Right cardiac atrium (tissue), 5 donors: ENCODE measurements at regions not wholly inside any gene's neighbourhood (a gene's known extent, or its start where the extent isn't known, plus 50 kb on each side); places are given as distances from the start of the nearest gene placed in this dataset.

ENCODE experiments used
- ATAC-seq, 2 donors: fragments of 200-7000 bp; cut with Tn5 transposase; one replicate each; pipeline versions ENCODE4 v1.8.0 to v1.9.1; 2020; ENCODE audit warnings: moderate library complexity in 2 of 2, mild to moderate bottlenecking in 1 of 2
- DNase-seq, 3 donors: peaks; one replicate each; pipeline ENCODE4 v3.0.0-alpha.2; 2020
- H3K27ac ChIP-seq: one replicate; pipeline ENCODE4 v1.5.1; 2013; ENCODE audit warnings: mild to moderate bottlenecking, low read length, control low read depth, moderate library complexity
- H3K27me3 ChIP-seq: one replicate; pipeline ENCODE4 v1.6.1; 2013; ENCODE audit not compliant: control insufficient read depth, insufficient read depth
- H3K4me1 ChIP-seq: one replicate; pipeline ENCODE4 v1.6.1; 2013; ENCODE audit warnings: low read length; ENCODE audit not compliant: control insufficient read depth, insufficient read depth
- H3K4me3 ChIP-seq: one replicate; pipeline ENCODE4 v1.5.1; 2013; ENCODE audit warnings: low read length, control low read depth
- H3K9me3 ChIP-seq: one replicate; pipeline ENCODE4 v1.6.1; 2013; ENCODE audit warnings: low read length; ENCODE audit not compliant: control insufficient read depth
- WGBS: extraction: QIAGEN DNeasy Blood & Tissue Kit; methylation state at CpG from one replicate; pipeline ENCODE4 v1.1.7; 2013; 5-methylcytosine and 5-hydroxymethylcytosine counted together
- intact Hi-C, 4 donors: fragments of 100-400 bp; cut with DNase I; formaldehyde crosslinking; loops; one replicate each; pipeline versions ENCODE4 v1.11.0 to v1.14.0; 2022 to 2023
- donor health status: healthy with polysubstance abuse.
- donor health status: DM: no; HTN: yes; CAD: no.
- donor health status: DM: no; HTN: no; CAD: no.
- donor health status: DM: no; HTN: yes; CAD: no; lungs with severe emphysema.
- donor health status: DM: yes; HTN: yes; CAD: no.

GRCh38 chr2:138838851-138839620, 58.8 kb upstream of the NXPH2 start:
- 59% methylated on average over 6 of the region's 6 CpGs for WGBS

GRCh38 chr2:138831691-138832090, 51.5 kb upstream of the NXPH2 start:
- no peak for DNase-seq
- intact Hi-C loops = no loop called here
- no peak overlapping the region for H3K4me3 ChIP-seq
- no peak for ATAC-seq
- no peak overlapping the region for H3K27ac ChIP-seq
- H3K9me3 ChIP-seq = no peaks in the 10 kb centered on the region
- WGBS = 72% methylated on average over 1 of the region's 1 CpG
- H3K4me1 ChIP-seq = no peaks in the 10 kb centered on the region
- no peaks in the 10 kb centered on the region for H3K27me3 ChIP-seq

More at GRCh38 chr2:138838851-138839620, 58.8 kb upstream of the NXPH2 start:
- Histone ChIP-seq H3K4me1 (no peaks in the 10 kb centered on the region), H3K9me3 (no peaks in the 10 kb centered on the region), H3K27me3 (no peaks in the 10 kb centered on the region), H3K4me3 (no peak overlapping the region), H3K27ac (no peak overlapping the region)
- DNase-seq (no peak), ATAC-seq (no peak)
- intact Hi-C loops = no loop called here

GRCh38 chr2:138831154-138831553, 51.0 kb upstream of the NXPH2 start:
- no peaks in the 10 kb centered on the region for H3K4me1 ChIP-seq
- H3K9me3 ChIP-seq = no peaks in the 10 kb centered on the region
- no peak for DNase-seq
- H3K4me3 ChIP-seq = no peak overlapping the region
- intact Hi-C loops = no loop called here
- 73% methylated on average over 2 of the region's 2 CpGs for WGBS
- no peaks in the 10 kb centered on the region for H3K27me3 ChIP-seq
- no peak for ATAC-seq
- H3K27ac ChIP-seq = no peak overlapping the region

- H3K4me3 ChIP-seq = no peak overlapping the region
- 70% methylated on average over 2 of the region's 2 CpGs for WGBS
- no peaks in the 10 kb centered on the region for H3K27me3 ChIP-seq
- H3K9me3 ChIP-seq = no peaks in the 10 kb centered on the region
- DNase-seq = no peak
- intact Hi-C loops = no loop called here
- no peak overlapping the region for H3K27ac ChIP-seq
- H3K4me1 ChIP-seq = no peaks in the 10 kb centered on the region
- ATAC-seq = no peak
Observed at GRCh38 chr2:138830547-138830946, 50.4 kb upstream of the NXPH2 start.
